ENCODE measurements at regions not wholly inside any gene's neighbourhood (a gene's known extent, or its start where the extent isn't known, plus 50 kb on each side); places are given as distances from the start of the nearest gene placed in this dataset.

GRCh38 chr9:95746408-95747180 lies 128.9 kb upstream of the ERCC6L2 start:
- no peak for DNase-seq

GRCh38 chr9:95742821-95743220 lies 132.7 kb upstream of the ERCC6L2 start:
- peaks cover 13% of the 10 kb centered on the region for H3K27me3 Mint-ChIP-seq
- H3K9me3 Mint-ChIP-seq: peaks cover 0 to 1% (median 0%) of the 10 kb centered on the region in 7 donors
- no peak overlapping the region for H3K27ac Mint-ChIP-seq
- Histone ChIP-seq H3K4me1 (ENCODE audit: control insufficient read depth, insufficient read depth, low read length, poor library complexity, severe bottlenecking) (no peaks in the 10 kb centered on the region), H3K4me3 (ENCODE audit: low read depth, low read length) (no peak overlapping the region), H3K27ac (ENCODE audit: insufficient read depth, low read length, poor library complexity, severe bottlenecking) (no peak overlapping the region), H3K36me3 (ENCODE audit: control insufficient read depth, insufficient read depth, low read length) (no peaks in the 10 kb centered on the region), H3K27me3 (ENCODE audit: control insufficient read depth, insufficient read depth, low read length) (peaks cover 1% of the 10 kb centered on the region), H3K9me3 (ENCODE audit: control insufficient read depth in 2 of 2, low read length in 2 of 2) (no peaks in the 10 kb centered on the region)
- DNase-seq: no peak
- no peak for ATAC-seq (ENCODE audit: low read depth in 2 of 2)
- H3K4me1 Mint-ChIP-seq: peaks cover 3 to 6% (median 5%) of the 10 kb centered on the region in 4 donors
- H3K36me3 Mint-ChIP-seq: no peaks in the 10 kb centered on the region
- no peak overlapping the region for H3K4me3 Mint-ChIP-seq

More at GRCh38 chr9:95746408-95747180, 128.9 kb upstream of the ERCC6L2 start:
- peaks cover 6 to 22% (median 9%) of the 10 kb centered on the region in 4 donors for H3K4me1 Mint-ChIP-seq
- Histone ChIP-seq H3K4me1 (ENCODE audit: control insufficient read depth, insufficient read depth, low read length, poor library complexity, severe bottlenecking) (peaks cover 16% of the 10 kb centered on the region), H3K27me3 (ENCODE audit: control insufficient read depth, insufficient read depth, low read length) (peaks cover 1% of the 10 kb centered on the region), H3K4me3 (ENCODE audit: low read depth, low read length) (no peak overlapping the region), H3K36me3 (ENCODE audit: control insufficient read depth, insufficient read depth, low read length) (no peaks in the 10 kb centered on the region), H3K9me3 (ENCODE audit: control insufficient read depth in 2 of 2, low read length in 2 of 2) (no peaks in the 10 kb centered on the region), H3K27ac (ENCODE audit: insufficient read depth, low read length, poor library complexity, severe bottlenecking) (no peak overlapping the region)
- peak overlapping the region in 1 of 4 donors; percentile 34 for H3K4me3 Mint-ChIP-seq
- no peaks in the 10 kb centered on the region for H3K36me3 Mint-ChIP-seq
- peaks cover 21% of the 10 kb centered on the region for H3K27me3 Mint-ChIP-seq
- H3K9me3 Mint-ChIP-seq: peaks cover 0 to 1% (median 0%) of the 10 kb centered on the region in 7 donors
- no peak overlapping the region for H3K27ac Mint-ChIP-seq
- no peak for ATAC-seq (ENCODE audit: low read depth in 2 of 2)

GRCh38 chr9:95741631-95742030 lies 133.9 kb upstream of the ERCC6L2 start:
- Histone ChIP-seq H3K4me1 (ENCODE audit: control insufficient read depth, insufficient read depth, low read length, poor library complexity, severe bottlenecking) (no peaks in the 10 kb centered on the region), H3K4me3 (ENCODE audit: low read depth, low read length) (no peak overlapping the region), H3K27me3 (ENCODE audit: control insufficient read depth, insufficient read depth, low read length) (peaks cover 1% of the 10 kb centered on the region), H3K27ac (ENCODE audit: insufficient read depth, low read length, poor library complexity, severe bottlenecking) (no peak overlapping the region), H3K36me3 (ENCODE audit: control insufficient read depth, insufficient read depth, low read length) (no peaks in the 10 kb centered on the region), H3K9me3 (ENCODE audit: control insufficient read depth in 2 of 2, low read length in 2 of 2) (no peaks in the 10 kb centered on the region)
- Mint-ChIP-seq H3K4me3 (no peak overlapping the region), H3K27ac (no peak overlapping the region), H3K36me3 (no peaks in the 10 kb centered on the region), H3K4me1 (peaks cover 0 to 3% (median 1%) of the 10 kb centered on the region in 4 donors), H3K27me3 (peaks cover 12% of the 10 kb centered on the region), H3K9me3 (peaks cover 0 to 1% (median 0%) of the 10 kb centered on the region in 7 donors)
- DNase-seq (no peak), ATAC-seq (ENCODE audit: low read depth in 2 of 2) (no peak)

DNA sequence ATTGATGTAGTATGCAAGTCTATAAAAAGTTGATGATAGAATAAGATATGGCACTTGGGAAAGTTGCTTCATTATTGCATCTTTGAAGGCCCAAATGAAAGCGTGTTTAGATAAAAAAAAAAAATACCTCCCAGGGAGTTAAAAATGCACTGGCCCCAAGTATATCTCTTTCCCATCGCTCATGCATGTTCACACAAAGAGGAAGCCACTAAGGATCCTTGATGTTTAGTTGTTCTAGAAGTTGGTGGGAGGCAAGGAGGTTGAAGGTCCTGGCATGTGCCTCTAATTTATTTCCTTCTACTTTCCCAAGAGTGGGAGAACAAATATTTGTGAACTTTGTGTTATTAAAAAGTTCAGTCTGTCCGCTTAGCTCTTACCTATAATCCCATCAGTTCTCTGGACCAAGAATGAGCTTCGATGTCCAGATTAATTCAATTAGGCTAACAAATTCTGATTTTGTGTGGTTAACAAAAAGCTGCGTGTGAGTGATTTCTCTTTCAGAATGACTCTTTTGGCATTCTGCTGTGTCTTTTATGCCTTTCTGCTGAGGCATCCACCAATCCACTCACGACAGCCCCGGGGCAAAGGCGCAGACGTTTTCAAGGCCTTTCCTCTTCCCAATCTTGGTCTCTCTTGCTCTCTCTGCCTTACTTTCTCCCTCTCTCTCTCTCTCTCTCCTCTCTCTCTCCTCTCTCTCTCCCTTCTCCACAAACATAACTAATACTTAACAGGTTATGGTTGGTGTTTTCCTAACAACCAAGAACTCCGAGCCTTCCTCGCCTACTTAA lies 135.1 kb upstream of the ERCC6L2 start:
- no peaks in the 10 kb centered on the region for H3K36me3 Mint-ChIP-seq
- Histone ChIP-seq H3K9me3 (ENCODE audit: control insufficient read depth in 2 of 2, low read length in 2 of 2) (no peaks in the 10 kb centered on the region), H3K27me3 (ENCODE audit: control insufficient read depth, insufficient read depth, low read length) (peaks cover 1% of the 10 kb centered on the region), H3K4me1 (ENCODE audit: control insufficient read depth, insufficient read depth, low read length, poor library complexity, severe bottlenecking) (no peaks in the 10 kb centered on the region), H3K27ac (ENCODE audit: insufficient read depth, low read length, poor library complexity, severe bottlenecking) (no peak overlapping the region), H3K36me3 (ENCODE audit: control insufficient read depth, insufficient read depth, low read length) (no peaks in the 10 kb centered on the region), H3K4me3 (ENCODE audit: low read depth, low read length) (no peak overlapping the region)
- DNase-seq (no peak), ATAC-seq (ENCODE audit: low read depth in 2 of 2) (no peak)
- peaks cover 0 to 7% (median 2%) of the 10 kb centered on the region in 4 donors for H3K4me1 Mint-ChIP-seq
- peaks cover 10% of the 10 kb centered on the region for H3K27me3 Mint-ChIP-seq
- no peak overlapping the region for H3K4me3 Mint-ChIP-seq
- peaks cover 0 to 1% (median 0%) of the 10 kb centered on the region in 7 donors for H3K9me3 Mint-ChIP-seq
- H3K27ac Mint-ChIP-seq: no peak overlapping the region

GRCh38 chr9:95738438-95738837 lies 137.1 kb upstream of the ERCC6L2 start:
- Histone ChIP-seq H3K4me1 (ENCODE audit: control insufficient read depth, insufficient read depth, low read length, poor library complexity, severe bottlenecking) (no peaks in the 10 kb centered on the region), H3K4me3 (ENCODE audit: low read depth, low read length) (no peak overlapping the region), H3K36me3 (ENCODE audit: control insufficient read depth, insufficient read depth, low read length) (no peaks in the 10 kb centered on the region), H3K9me3 (ENCODE audit: control insufficient read depth in 2 of 2, low read length in 2 of 2) (no peaks in the 10 kb centered on the region), H3K27ac (ENCODE audit: insufficient read depth, low read length, poor library complexity, severe bottlenecking) (no peak overlapping the region), H3K27me3 (ENCODE audit: control insufficient read depth, insufficient read depth, low read length) (no peaks in the 10 kb centered on the region)
- peaks cover 0 to 14% (median 5%) of the 10 kb centered on the region in 4 donors for H3K4me1 Mint-ChIP-seq
- no peak overlapping the region for H3K27ac Mint-ChIP-seq
- peaks cover 15% of the 10 kb centered on the region for H3K27me3 Mint-ChIP-seq
- H3K9me3 Mint-ChIP-seq: no peaks in the 10 kb centered on the region
- DNase-seq: no peak
- no peak for ATAC-seq (ENCODE audit: low read depth in 2 of 2)
- H3K36me3 Mint-ChIP-seq: no peaks in the 10 kb centered on the region
- no peak overlapping the region for H3K4me3 Mint-ChIP-seq

- Histone ChIP-seq H3K36me3 (ENCODE audit: control insufficient read depth, insufficient read depth, low read length) (no peaks in the 10 kb centered on the region), H3K4me1 (ENCODE audit: control insufficient read depth, insufficient read depth, low read length, poor library complexity, severe bottlenecking) (no peaks in the 10 kb centered on the region), H3K4me3 (ENCODE audit: low read depth, low read length) (no peak overlapping the region), H3K27me3 (ENCODE audit: control insufficient read depth, insufficient read depth, low read length) (no peaks in the 10 kb centered on the region), H3K27ac (ENCODE audit: insufficient read depth, low read length, poor library complexity, severe bottlenecking) (no peak overlapping the region), H3K9me3 (ENCODE audit: control insufficient read depth in 2 of 2, low read length in 2 of 2) (no peaks in the 10 kb centered on the region)
- Mint-ChIP-seq H3K9me3 (no peaks in the 10 kb centered on the region), H3K27me3 (peaks cover 18% of the 10 kb centered on the region), H3K27ac (no peak overlapping the region), H3K4me1 (peaks cover 0 to 14% (median 5%) of the 10 kb centered on the region in 4 donors), H3K36me3 (no peaks in the 10 kb centered on the region), H3K4me3 (no peak overlapping the region)
- ATAC-seq (ENCODE audit: low read depth in 2 of 2) (no peak), DNase-seq (no peak)
Observed at GRCh38 chr9:95736891-95737522, 138.5 kb upstream of the ERCC6L2 start.

DNA sequence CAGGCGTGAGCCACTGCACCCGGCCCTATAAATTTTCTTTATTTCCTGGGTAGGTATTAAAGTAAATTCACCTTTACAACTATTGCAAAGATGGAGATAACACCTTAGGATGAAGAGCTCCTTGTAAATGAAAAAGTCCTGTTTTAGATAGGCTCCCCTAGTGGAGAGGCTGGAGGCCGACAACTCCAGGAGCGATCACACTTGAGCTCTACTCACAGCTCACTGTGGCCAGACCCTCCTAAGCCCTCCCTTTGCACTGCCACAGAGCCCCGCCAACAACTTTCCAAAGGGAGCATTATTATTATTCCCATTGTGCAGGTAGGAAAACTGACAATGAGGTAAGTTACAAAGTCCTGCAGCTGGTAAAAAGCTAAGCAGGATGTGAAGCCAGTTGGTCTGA lies 139.1 kb upstream of the ERCC6L2 start:
- Mint-ChIP-seq H3K9me3 (no peaks in the 10 kb centered on the region), H3K27me3 (peaks cover 18% of the 10 kb centered on the region), H3K36me3 (no peaks in the 10 kb centered on the region), H3K4me1 (peaks cover 0 to 14% (median 5%) of the 10 kb centered on the region in 4 donors), H3K27ac (no peak overlapping the region), H3K4me3 (no peak overlapping the region)
- Histone ChIP-seq H3K4me3 (ENCODE audit: low read depth, low read length) (no peak overlapping the region), H3K9me3 (ENCODE audit: control insufficient read depth in 2 of 2, low read length in 2 of 2) (no peaks in the 10 kb centered on the region), H3K36me3 (ENCODE audit: control insufficient read depth, insufficient read depth, low read length) (no peaks in the 10 kb centered on the region), H3K27ac (ENCODE audit: insufficient read depth, low read length, poor library complexity, severe bottlenecking) (no peak overlapping the region), H3K4me1 (ENCODE audit: control insufficient read depth, insufficient read depth, low read length, poor library complexity, severe bottlenecking) (no peaks in the 10 kb centered on the region), H3K27me3 (ENCODE audit: control insufficient read depth, insufficient read depth, low read length) (no peaks in the 10 kb centered on the region)
- DNase-seq (peak in 1 of 3 donors; percentile 7), ATAC-seq (ENCODE audit: low read depth in 2 of 2) (no peak)
